ENCODE measurements at regions not wholly inside any gene's neighbourhood (a gene's known extent, or its start where the extent isn't known, plus 50 kb on each side); places are given as distances from the start of the nearest gene placed in this dataset.
A peak's percentile ranks its signal among the peaks of the same experiment; 100 is the strongest.

DNA sequence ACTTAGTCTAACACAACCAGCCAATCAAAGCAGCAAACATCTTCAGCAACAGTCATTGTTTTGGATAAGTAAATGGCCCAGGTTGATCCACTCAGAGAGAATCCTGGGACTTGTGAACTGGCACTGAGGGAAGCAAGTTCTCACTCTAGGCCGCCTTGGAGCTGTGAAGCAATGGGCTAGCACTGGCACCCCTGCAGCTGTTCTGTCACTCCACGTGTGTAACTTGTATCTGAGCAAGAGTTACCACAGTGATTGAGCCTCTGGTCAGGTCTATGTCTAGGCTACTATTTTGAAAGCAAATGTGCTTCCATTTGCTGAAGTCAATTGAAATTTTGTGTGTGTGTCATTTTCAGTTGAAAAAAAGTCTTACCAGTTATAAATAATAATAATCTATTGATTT lies 57.2 kb upstream of the HS3ST1 start:
- H3K4me1 ChIP-seq, result no peaks in the 10 kb centered on the region
- TF ChIP-seq, protein P1, sequence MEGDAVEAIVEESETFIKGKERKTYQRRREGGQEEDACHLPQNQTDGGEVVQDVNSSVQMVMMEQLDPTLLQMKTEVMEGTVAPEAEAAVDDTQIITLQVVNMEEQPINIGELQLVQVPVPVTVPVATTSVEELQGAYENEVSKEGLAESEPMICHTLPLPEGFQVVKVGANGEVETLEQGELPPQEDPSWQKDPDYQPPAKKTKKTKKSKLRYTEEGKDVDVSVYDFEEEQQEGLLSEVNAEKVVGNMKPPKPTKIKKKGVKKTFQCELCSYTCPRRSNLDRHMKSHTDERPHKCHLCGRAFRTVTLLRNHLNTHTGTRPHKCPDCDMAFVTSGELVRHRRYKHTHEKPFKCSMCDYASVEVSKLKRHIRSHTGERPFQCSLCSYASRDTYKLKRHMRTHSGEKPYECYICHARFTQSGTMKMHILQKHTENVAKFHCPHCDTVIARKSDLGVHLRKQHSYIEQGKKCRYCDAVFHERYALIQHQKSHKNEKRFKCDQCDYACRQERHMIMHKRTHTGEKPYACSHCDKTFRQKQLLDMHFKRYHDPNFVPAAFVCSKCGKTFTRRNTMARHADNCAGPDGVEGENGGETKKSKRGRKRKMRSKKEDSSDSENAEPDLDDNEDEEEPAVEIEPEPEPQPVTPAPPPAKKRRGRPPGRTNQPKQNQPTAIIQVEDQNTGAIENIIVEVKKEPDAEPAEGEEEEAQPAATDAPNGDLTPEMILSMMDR (IDR thresholded peaks at IDR 0.05 in 4 of 5, conservative IDR thresholded peaks at IDR 0.05 in 1 of 5), result no peak
- in situ Hi-C loops (cut with MboI; ENCODE audit: low sequenced_read_pairs in 4 of 4), result no loop called here

DNA sequence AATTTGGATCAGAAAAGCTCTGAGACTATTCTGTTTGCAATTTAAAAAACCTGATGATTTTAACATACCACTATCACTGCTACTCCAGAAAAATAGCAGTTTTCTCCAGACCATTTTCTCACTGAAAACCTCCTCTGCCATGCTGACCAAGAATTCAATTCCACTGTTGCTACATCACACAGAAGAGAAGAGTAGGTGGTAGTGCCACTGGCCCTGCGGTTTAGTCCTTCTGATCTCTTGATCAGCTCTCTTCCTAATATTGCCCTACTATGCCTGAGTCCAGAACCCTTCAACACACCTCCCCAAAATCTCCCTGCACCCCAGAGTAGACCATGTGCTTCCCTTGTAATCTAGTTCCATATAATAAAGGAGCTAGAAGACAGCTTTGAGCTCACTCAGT lies 55.8 kb upstream of the HS3ST1 start:
- DNase-seq (no peak), ATAC-seq (no peak)
- no peaks in the 10 kb centered on the region for H3K9me3 ChIP-seq
- TF ChIP-seq, protein P1 (IDR thresholded peaks at IDR 0.05 in 4 of 5, conservative IDR thresholded peaks at IDR 0.05 in 1 of 5), result no peak
- no peak for TF ChIP-seq POLR2A (IDR thresholded peaks at IDR 0.05)
- no peaks in the 10 kb centered on the region for H3K36me3 ChIP-seq
- intact Hi-C loops (cut with DNase I; ENCODE audit: low total_unique reads), result no loop called here
- no peaks in the 10 kb centered on the region for H3K27me3 ChIP-seq
- H3K4me3 ChIP-seq, result no peak overlapping the region
- H3K27ac ChIP-seq, result no peak overlapping the region
- no peaks in the 10 kb centered on the region for H3K4me1 ChIP-seq
- in situ Hi-C loops (cut with MboI; ENCODE audit: low sequenced_read_pairs in 4 of 4), result no loop called here

More for the DNA sequence above, 57.2 kb upstream of the HS3ST1 start:
- Histone ChIP-seq H3K27me3 (no peaks in the 10 kb centered on the region), H3K36me3 (no peaks in the 10 kb centered on the region), H3K27ac (no peak overlapping the region), H3K4me3 (no peak overlapping the region), H3K9me3 (no peaks in the 10 kb centered on the region)
- ATAC-seq, result no peak
- DNase-seq, result no peak
- intact Hi-C loops (cut with DNase I; ENCODE audit: low total_unique reads), result no loop called here

DNA sequence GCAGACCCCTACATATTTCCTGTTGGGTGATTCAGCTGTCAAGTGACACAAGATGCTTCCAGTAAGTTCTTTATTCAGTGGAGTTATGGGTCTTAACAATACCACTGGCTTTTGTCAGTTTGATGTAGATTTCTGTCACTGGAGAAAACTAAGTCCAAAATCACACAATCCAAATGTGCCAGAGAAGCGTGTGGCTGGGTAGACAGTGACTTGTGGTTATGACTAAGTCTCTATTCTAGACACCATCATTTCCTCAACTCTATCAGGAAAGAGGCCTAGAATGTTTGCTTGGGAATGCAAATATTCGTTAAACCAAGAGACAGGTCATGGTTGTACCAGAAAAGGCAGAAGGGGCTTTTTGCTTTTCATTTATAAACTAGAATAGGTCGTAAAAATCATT lies 54.4 kb upstream of the HS3ST1 start:
- Histone ChIP-seq H3K36me3 (no peaks in the 10 kb centered on the region), H3K4me1 (no peaks in the 10 kb centered on the region), H3K27ac (no peak overlapping the region), H3K9me3 (no peaks in the 10 kb centered on the region), H3K27me3 (no peaks in the 10 kb centered on the region), H3K4me3 (no peak overlapping the region)
- intact Hi-C loops (cut with DNase I; ENCODE audit: low total_unique reads) (no loop called here), in situ Hi-C loops (cut with MboI; ENCODE audit: low sequenced_read_pairs in 4 of 4) (no loop called here)
- ATAC-seq, result no peak
- TF ChIP-seq POLR2A (IDR thresholded peaks at IDR 0.05), result no peak
- TF ChIP-seq, protein P1 (IDR thresholded peaks at IDR 0.05 in 4 of 5, conservative IDR thresholded peaks at IDR 0.05 in 1 of 5), result no peak
- no peak for DNase-seq

DNA sequence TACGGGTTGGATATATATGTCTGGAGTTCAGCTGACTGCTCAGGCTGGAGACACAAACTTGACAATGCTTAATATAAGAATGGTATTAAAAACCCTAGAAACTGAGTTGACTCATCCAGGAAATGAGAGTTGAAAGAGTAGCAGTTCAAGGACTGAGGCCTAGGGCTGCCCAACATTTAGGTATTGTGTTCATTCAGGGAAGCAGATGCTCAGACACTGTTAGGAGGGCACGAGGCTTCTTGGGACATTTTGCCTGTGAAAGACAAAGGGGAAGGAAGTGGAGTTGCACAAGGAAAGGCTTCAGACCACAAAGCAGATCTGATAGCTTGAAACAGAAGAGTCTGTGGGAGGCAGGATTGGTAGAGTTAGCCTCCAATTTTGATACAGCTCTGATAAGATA lies 52.0 kb upstream of the HS3ST1 start:
- peak; percentile 27 to 38 for DNase-seq
- Histone ChIP-seq H3K9me3 (no peaks in the 10 kb centered on the region), H3K27me3 (no peaks in the 10 kb centered on the region), H3K27ac (no peak overlapping the region), H3K4me3 (no peak overlapping the region), H3K4me1 (no peaks in the 10 kb centered on the region), H3K36me3 (no peaks in the 10 kb centered on the region)
- ATAC-seq, result no peak
- in situ Hi-C loops (cut with MboI; ENCODE audit: low sequenced_read_pairs in 4 of 4) (no loop called here), intact Hi-C loops (cut with DNase I; ENCODE audit: low total_unique reads) (no loop called here)
- no peak for TF ChIP-seq POLR2A (IDR thresholded peaks at IDR 0.05)
- TF ChIP-seq, protein P1 (IDR thresholded peaks at IDR 0.05 in 4 of 5, conservative IDR thresholded peaks at IDR 0.05 in 1 of 5), result no peak
